M059J (cell line): ENCODE measurements at regions not wholly inside any gene's neighbourhood (a gene's known extent, or its start where the extent isn't known, plus 50 kb on each side); places are given as distances from the start of the nearest gene placed in this dataset.

Experiments
- DNase-seq: peaks from one replicate; pipeline ENCODE4 v3.0.0-alpha.2; 2012; ENCODE audit warnings: low read depth

DNA sequence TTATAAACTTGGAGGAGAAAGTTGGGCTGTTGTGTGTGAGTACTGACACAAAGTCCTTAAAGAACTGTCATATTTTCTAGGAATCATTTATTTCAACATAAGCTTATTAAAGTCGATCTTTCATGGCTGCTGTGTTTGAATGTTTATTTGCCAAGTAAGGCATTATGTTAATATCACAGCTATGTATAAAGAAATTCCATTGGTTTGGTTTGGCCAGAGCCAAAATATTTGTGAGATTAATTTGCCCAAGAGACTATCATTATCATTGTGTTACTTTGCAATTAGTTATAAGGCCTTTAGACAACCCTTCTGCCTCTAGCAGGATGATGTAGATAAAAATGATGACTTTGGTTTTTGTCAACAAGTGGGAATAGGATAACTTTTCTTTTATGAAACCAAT, 240.6 kb upstream of the NT5C1B start:
- DNase-seq, result no peak

DNA sequence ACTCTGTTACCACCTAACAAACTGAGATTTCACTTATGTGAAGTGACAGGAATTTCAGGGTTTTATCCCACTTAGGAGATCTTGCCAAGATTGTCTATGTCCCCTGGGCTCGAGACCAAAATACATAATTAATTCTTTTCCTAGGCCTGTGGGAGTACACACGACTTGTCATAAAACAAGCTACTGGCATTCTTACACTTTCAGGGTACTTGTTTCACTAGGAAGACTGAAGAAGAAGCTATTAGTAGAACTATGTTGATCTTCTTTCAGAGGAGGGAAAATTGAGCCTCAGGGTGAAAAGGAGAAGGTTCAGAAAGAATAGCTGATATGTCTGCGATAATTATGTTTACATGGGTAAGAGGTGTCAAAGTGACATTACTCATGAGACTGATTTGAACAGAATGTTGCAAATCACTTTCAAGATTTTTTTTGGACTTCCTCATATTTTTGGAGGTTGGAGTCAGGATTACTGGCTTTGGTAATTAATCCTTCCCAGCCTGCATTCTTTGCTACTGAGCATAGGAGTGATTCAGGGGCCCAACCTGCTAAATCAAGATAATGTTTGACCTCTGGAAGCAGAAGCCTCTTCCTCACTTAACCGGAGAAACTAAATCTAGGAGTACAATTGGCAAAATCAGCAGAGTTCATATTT, 240.0 kb upstream of the NT5C1B start:
- DNase-seq, result peak; percentile 79

DNA sequence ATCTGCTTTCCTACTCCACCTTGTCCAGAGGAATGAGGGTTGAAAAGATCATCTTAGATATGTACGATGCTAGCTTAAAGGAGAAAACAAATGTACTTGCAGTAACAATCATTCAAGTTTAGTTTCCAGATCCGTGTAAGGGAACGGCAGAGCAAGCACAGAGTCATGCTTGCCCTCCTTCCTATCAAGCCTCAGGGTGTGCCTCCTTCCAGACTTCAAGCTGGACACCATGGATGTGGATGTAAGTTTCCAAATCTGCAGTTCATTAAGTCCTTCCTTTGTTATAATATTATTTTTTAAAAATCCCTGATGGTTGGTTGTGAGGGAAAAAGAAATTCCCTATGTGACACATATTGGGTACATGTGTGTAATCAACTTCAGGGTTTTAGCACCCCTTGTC, 238.9 kb upstream of the NT5C1B start:
- DNase-seq, result no peak

GRCh38 chr2:18825838-18826237, 236.5 kb upstream of the NT5C1B start:
- no peak for DNase-seq

DNA sequence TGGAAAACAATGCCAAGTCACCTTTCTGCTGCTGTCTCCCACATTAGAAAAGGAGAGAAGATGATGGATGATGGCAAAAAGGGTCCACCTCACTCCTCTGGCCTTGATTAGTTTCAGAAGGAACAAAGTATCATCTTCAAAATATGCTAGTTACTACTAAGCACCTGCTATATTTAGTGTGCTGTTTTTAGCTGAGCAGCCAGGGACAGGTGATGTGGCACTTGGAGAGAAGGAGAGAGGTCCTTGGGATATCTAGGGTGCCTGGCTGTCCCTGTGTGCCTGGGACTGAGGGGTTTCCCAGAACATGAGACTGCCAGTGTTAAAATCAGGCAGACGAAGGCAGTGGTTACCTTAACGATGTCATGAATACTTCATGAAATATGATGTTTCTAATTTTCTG, 235.5 kb upstream of the NT5C1B start:
- DNase-seq, result no peak

- DNase-seq, result no peak
These were observed 235.0 kb upstream of the NT5C1B start for GRCh38 chr2:18824325-18824790.

DNA sequence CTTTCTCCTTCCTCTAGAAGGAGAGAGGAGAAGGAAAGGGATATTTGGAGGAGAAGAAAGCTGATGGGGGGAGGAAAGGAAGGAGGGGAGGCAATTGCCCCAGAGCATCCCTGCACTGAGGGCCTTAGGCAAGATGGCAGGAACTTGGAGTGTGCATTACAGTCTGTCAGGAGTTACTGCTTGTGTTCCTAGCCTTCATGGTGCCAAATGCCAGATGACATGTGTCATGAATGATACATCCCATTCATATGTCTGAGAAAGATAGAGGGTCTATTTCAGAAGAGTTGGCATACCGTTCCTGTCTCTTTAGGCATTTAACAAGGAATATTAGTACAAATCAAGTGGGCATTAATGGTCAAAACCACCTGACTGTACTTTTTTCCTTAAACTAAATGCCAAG, 232.1 kb upstream of the NT5C1B start:
- no peak for DNase-seq

GRCh38 chr2:18820966-18821365, 231.6 kb upstream of the NT5C1B start:
- DNase-seq, result no peak

- no peak for DNase-seq
These were observed 230.2 kb upstream of the NT5C1B start for GRCh38 chr2:18819566-18819965.

DNA sequence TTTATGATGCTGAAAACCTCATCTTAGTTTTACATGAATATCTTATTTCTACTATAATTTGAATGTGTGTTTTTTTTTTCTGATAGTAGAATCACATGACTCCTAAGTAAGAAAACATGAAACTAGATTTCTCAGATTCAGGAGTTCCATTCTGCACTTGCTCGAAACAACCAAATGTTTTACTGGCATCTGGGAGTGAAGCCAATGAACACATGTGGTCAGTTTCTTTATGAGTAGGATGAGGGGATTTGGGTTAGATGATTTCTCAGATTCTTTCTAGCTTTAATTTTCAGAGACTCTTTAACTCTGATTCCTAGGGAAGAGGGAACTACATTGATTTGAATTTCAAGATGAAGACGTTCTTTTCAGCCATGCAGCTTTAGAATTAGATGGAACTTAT, 225.0 kb upstream of the NT5C1B start:
- peak; percentile 60 for DNase-seq

- no peak for DNase-seq
These were observed 215.2 kb upstream of the NT5C1B start for GRCh38 chr2:18804536-18804935.

- DNase-seq, result no peak
These were observed 214.0 kb upstream of the NT5C1B start for GRCh38 chr2:18803141-18803939.

DNA sequence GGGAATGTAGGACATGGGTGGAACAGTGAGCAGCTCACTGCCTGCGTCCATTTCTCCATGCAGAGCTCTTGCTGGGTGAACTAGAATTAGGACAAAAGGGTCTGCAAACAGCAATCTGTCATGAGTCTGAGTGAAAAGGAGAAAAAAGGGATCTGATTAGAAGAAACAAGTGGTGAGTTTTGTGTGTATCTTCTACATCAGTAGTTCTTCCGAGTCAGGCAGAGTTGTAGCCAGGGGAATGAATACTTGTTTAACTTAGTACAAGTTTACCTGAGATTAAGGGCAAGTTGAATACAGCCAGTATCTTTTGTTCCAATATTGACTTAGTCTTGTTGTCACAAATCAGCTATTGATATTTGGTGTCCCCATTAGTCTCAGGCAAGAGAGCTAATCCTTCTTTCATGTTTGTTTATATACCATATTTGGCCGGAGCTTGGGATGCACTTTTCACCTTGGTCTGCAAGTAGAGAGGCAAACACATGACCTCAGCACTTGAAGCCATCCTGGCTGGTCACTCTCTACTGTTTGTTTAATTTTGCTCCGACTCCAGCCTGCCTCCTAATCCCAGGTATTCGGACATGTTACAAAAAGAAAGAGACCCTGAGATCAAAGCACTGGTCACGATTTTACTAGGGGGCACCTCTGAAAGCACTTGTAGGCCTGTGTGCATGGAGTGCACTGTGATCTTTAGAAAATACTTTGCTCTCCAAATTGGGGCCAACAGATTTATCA, 211.0 kb upstream of the NT5C1B start:
- no peak for DNase-seq

DNA sequence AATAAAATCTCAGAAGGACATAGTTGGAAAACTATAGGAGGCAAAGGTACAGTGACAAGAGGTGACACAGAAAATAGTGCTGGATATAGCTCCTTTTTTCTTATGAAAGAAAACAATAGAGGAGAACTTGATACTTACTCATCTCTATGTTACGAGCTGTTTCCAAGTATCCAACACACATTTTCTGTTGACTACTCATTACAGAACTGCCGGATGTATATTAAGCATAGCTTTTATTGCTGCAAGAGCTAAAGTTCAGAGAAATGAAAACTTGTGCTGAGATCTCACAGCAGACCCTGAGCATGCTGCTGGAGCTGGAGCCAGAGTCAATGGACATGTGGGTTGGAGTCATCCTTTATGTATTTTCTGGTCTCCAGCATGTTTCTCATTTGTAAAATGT, 210.0 kb upstream of the NT5C1B start:
- no peak for DNase-seq

- no peak for DNase-seq
These were observed 207.9 kb upstream of the NT5C1B start for GRCh38 chr2:18797133-18797845.

GRCh38 chr2:18795906-18796305, 206.5 kb upstream of the NT5C1B start:
- peak; percentile 7 for DNase-seq

GRCh38 chr2:18792684-18793083, 203.3 kb upstream of the NT5C1B start:
- no peak for DNase-seq

- peak; percentile 62 for DNase-seq
These were observed 202.9 kb upstream of the NT5C1B start for GRCh38 chr2:18792226-18792629.

- peak; percentile 43 for DNase-seq
These were observed 201.9 kb upstream of the NT5C1B start for GRCh38 chr2:18791172-18791797.

DNA sequence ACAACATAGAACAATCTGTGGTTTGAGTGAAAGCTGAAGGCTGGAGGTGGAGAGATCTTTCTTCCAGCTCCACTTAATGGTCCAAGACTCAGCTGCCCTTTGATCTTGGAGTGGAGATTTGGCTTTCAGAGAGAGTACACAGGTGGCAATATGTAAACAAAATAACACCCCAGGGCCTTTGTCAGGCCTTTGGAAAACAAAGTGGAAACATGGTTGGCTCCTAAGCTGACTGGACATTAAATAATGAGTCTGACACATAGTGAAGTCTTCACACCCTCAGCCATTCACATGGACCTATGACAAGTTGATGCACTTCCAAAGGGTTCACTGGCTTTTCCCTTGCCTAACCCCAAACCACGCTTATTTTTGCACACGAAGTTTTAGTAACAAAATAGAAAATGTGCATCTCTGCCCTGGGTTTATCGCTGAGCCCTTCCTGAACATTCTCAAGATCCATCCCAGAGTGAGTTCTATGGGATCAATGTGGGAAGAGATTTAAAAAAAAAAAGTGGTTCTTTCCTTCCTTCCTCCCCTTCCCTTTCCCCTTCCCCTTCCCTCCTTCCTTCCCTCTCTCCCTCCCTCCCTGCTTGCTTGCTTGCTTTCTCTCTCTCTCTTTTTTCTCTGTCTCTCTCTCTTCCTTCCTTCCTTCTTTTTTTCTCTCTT, 201.3 kb upstream of the NT5C1B start:
- peak; percentile 44 for DNase-seq

DNA sequence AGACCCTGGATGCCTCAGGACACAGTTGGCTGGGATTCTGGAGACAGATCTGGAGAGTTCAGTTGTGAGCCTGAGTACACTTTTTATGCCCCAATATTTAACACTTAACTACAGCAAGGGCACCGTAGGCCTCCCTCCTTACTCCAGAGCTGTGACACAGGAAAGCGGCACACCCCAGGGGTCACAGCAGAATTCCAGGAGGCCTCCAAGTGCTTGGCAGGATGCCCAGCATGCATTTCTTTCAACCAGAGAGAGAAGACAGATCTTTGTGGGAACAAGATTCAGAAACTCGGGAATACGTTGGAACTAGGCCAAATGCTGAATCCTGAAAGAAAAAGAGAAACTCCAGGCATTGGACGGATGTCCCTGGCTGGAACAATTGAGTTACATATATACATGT, 199.2 kb upstream of the NT5C1B start:
- DNase-seq, result peak; percentile 74
